ENCODE measurements at regions not wholly inside any gene's neighbourhood (a gene's known extent, or its start where the extent isn't known, plus 50 kb on each side); places are given as distances from the start of the nearest gene placed in this dataset.

DNA sequence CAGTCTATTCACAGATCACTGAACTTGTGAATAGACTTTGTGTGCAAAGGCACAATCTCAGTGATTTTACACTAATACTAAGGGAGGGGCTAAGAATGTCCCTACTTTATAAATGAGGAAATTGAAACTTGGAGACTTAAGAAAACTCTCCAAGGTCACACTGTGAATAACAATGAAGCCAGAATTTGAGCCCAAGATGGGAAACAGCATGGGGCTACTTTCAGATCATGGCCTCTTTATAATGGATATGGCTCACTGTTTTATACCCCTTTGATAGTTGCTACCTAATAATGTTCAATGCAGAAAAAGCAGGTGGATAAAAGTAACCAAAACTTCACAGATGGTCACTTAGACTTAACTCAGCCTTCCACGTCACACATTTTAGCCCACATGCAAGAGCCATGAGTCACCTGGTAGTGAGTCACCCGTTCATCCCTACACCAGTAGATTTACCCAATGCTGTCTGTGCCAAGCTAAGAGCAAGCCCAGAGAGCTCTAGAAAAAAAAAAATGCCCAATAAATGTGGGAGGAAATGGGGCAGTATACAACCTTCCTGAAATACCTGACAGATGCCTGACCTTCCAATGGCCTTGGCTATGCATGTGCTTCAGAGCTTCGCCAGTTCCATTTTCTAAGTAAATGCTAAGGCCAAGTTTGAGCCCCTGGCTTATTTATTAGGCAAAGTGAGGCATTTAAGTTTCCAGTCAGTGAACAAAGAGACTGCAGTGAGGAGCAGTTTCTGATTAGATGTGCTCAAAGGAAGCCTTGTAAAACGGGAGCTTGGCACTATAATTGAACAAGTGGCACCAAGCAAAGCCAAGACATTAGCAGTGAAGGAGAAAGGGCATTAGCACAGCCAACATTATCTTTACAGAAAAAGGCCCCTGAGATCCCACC, 219.7 kb downstream of the TMEM114 start:
- TF ChIP-seq, protein P1, sequence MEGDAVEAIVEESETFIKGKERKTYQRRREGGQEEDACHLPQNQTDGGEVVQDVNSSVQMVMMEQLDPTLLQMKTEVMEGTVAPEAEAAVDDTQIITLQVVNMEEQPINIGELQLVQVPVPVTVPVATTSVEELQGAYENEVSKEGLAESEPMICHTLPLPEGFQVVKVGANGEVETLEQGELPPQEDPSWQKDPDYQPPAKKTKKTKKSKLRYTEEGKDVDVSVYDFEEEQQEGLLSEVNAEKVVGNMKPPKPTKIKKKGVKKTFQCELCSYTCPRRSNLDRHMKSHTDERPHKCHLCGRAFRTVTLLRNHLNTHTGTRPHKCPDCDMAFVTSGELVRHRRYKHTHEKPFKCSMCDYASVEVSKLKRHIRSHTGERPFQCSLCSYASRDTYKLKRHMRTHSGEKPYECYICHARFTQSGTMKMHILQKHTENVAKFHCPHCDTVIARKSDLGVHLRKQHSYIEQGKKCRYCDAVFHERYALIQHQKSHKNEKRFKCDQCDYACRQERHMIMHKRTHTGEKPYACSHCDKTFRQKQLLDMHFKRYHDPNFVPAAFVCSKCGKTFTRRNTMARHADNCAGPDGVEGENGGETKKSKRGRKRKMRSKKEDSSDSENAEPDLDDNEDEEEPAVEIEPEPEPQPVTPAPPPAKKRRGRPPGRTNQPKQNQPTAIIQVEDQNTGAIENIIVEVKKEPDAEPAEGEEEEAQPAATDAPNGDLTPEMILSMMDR (IDR thresholded peaks at IDR 0.05): no peak
- TF ChIP-seq POLR2A (IDR thresholded peaks at IDR 0.05): no peak
